T-helper 2 cell (primary cell): ENCODE measurements at regions not wholly inside any gene's neighbourhood (a gene's known extent, or its start where the extent isn't known, plus 50 kb on each side); places are given as distances from the start of the nearest gene placed in this dataset.
"Not testable (repeated sequence)": the region's sequence is repeated elsewhere in the genome, so short reads cannot be mapped to it uniquely, and the experiment has no call there.

Experiments used
- DNase-seq, 5 experiments: peaks; one replicate each; pipeline versions ENCODE4 v3.0.0 to v3.0.0-alpha.2; 2012 to 2022

DNA sequence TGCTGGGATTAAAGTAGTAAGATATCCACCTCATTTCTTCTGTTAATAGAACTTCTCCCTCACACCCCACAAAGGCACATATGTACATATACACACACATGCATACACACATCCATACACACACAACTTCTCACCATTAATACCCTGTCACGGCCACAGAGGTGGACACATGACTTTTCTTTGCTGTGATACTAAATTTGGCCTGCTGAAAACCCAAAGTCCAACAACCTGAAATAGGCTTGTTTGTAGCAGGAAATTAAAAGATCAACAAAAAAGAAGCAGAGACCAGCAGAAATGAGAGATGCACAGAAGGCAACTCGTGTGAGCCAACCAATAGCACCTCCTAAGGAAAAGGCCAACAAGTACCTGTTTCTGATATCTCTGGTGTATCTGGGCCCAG lies 128.7 kb upstream of the PCGF5 start:
- DNase-seq: no peak

DNA sequence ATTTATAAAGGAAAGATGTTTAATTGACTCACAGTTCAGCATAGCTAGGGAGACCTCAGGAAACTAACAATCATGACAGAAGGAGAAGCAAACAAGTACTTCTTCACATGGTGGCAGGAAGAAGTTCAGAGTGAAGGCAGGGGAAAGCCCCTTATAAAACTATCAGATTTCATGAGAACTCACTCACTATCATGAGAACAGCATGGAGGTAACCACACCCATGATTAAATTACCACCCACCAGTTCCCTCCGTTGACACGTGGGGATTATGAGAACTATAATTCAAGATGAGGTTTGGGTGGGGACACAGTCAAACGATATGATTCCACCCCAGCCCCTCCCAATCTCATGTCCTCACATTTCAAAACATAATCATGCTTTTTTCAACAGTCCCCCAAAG lies 124.2 kb upstream of the PCGF5 start:
- DNase-seq: peak in 1 of 5 experiments; percentile 43

DNA sequence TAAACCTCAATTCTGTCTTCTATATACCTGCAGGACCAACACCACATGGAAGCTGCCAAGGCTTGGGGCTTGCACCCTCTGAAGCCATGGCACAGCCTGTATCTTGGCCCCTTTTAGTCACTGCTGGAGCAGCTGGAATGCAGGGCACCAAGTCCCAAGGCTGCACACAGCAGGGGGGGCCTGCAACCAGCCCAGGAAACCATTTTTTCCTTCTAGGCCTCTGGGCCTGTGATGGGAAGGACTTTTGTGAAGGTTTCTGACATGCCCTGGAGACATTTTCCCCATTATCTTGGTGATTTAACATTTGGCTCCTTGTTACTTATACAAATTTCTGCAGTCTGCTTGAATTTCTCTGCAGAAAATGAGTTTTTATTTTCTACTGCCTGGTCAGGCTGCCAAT lies 123.2 kb upstream of the PCGF5 start:
- no peak for DNase-seq

DNA sequence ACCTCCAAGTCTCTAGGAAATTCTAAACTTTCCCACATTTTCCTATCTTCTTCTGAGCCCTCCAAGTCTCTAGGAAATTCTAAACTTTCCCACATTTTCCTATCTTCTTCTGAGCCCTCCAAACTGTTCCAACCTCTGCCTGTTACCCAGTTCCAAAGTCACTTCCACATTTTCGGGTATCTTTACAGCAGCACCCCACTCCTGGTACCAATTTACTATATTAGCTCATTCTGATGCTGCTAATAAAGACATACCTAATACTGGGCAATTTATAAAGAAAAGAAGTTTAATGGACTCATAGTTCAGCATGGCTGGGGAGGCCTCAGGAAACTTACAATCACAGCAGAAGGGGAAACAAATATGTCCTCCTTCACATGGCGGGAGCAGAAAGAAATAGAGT lies 122.4 kb upstream of the PCGF5 start:
- not testable (repeated sequence) for DNase-seq

DNA sequence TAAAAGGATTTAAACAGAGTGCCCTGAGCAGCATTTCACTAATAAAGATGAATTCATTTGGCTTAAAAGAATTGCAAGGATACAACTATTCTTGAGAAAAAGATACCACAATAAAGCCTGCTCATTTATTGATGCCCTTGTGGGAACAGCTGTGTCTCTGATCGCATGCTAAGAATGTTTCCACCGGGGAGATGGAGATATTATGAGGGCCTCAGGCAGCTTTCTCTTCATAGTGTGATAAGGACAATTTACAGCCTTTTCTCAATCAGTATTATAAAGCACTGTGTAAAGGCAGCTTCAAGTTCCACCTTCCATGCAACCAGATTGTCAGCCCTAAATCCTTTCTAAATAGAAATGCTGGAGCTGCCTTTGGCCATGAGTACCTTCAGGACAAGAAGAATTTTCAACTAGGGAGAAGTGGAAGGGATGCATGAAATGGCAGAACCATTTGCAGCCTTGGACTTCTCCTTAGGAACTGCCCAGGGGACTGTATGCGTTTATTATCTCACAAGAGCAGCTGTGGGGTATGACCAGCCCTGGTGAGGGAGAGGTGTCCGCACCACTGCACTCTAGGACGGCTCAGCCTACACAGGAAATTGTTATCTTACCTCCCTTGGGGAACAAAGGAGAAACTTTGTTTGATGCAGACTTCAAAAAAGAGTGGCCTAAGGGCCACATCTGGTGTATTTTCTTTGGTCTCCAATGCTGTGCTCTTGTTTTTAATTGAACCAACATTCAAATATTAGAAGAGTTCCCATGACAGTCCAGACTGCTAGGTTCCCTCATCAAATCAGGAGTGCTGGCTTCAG lies 116.9 kb upstream of the PCGF5 start:
- DNase-seq: peak in 1 of 5 experiments; percentile 14

DNA sequence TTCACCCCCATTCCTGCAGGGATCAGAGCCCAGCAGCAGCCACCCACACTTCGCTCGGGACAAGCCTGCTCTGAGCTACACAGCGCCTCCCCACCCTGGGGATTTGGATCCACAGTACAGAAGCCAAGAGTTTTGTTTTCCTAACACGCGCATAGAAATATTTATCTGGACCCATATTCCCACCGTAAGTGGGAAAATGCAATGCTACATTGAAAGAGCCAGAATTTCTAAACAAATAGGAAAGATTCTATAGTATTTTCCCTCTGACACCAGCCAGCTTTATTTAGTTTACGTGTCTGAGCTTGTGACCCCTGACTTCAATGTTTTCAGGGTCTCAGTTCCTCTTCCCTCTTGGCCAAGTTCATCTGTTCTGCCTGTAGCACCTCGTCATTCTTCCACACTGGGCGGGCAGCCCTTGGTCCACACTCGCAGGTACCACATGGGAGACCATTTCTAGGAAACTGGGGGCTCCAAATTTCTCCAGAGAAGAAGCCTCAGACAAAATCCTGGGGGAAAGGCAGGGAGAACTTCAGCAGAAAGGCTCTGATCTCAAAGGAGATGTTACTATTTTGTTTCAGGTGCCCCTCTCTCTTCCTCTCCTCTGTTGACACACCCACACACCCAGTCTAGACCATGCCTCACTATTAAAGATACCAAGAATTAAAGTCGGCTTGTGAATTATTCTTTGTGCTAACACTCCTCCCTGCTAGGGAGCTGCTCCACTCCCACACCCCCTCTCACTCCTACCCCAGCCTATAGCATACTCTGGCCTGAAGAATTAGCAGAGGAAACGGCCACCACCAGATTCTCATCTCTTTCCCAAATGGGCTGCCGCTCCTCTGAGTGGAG lies 116.0 kb upstream of the PCGF5 start:
- no peak for DNase-seq

DNA sequence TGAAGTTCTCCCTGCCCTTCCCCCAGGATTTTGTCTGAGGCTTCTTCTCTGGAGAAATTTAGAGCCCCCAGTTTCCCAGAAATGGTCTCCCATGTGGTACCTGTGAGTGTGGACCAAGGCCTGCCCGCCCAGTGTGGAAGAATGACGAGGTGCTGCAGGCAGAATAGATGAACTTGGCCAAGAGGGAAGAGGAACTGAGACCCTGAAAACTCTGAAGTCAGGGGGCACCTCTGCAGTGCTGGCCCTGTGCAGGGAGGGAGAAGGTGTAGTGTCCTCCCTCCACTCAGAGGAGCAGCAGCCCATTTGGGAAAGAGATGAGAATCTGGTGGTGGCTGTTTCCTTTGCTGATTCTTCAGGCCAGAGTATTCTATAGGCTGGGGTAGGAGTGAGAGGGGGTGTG lies 115.2 kb upstream of the PCGF5 start:
- no peak for DNase-seq

DNA sequence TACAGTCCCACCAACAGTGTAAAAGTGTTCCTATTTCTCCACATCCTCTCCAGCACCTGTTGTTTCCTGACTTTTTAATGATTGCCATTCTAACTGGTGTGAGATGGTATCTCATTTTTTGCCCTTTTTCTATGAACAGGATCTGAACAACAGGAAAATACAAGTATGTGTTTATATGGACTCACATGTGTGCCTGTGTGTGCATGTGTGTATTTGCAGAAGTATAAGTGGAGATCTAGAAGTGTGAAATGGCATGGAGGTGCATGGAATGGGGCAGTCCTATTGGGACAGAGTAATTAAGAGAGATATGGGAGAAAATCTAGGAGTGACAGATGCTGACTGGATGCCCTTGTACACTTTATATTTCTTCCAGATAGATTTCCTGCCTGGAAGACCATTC lies 111.6 kb upstream of the PCGF5 start:
- no peak for DNase-seq

DNA sequence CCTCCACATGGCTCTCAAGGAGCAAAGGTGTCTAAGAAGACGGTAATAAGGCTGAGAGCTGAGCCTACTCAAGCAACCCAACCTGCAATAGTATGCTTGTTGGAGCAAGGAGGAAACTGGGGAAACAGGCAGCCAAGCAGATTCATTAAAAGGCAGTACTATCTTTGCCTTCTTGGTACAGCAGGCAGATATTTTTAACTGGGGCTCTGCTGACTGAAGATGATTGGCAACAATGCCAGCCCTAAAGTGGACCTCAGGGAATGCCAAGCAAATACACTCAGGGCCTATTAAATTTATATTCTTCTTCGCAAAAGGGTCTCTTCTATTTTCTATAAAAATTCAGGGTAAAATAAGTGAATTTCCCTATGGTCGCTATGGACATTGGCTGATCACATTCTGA lies 109.4 kb upstream of the PCGF5 start:
- DNase-seq: no peak

DNA sequence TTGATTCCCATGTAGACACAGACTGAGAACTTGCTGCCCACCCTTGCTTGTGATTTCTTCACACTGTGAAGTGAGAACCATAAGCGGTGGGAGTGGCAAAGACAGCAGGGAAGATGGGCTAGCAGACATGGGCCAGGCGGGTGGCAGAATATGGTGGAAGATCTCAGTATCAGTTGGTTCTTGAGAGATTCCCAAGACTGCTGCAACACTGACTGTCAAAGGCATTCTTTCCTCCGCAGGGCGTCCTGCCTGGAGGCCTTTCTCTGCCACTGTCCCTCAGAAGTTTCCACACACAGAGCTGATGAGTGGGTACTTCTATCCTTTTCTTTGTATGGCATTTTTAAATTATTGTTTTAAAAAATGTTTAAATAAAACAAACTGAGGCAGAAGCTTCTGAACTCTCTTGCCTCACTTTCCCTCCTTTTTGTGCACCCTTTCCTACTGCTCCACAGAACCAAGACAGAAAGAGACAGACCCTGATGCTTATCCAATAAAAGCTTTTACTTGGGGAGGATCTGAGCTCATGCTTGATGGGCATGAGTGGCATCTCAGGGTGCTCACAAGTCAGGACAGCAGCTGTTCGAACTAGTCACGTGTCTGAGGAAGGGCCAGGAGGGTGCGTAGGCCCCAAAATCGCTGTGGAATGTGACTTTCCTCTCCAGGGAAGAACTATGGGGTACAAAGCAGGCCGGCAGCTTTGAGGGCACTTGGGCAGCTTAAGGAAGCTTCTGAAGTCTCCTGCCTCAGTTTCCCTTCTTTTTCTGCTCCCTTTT lies 104.7 kb upstream of the PCGF5 start:
- DNase-seq: no peak

DNA sequence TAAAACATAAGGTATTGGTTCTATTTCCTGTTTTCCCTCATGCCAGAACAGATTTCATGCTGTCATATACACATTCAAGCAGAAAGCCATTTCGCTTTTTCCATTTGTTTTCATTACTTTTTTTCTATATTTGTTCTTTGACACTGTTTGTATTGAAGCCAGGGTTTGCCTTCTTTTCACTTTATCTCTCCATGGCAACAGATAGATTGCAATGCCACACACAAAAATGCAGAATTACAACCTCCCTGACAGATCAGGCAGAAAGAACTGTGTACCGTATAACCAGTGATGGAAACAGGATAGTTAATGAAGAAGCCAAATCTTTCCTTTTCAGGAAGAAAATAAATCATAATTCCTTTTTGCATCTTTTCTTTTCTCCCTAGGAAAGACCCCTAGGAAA lies 103.0 kb upstream of the PCGF5 start:
- no peak for DNase-seq

DNA sequence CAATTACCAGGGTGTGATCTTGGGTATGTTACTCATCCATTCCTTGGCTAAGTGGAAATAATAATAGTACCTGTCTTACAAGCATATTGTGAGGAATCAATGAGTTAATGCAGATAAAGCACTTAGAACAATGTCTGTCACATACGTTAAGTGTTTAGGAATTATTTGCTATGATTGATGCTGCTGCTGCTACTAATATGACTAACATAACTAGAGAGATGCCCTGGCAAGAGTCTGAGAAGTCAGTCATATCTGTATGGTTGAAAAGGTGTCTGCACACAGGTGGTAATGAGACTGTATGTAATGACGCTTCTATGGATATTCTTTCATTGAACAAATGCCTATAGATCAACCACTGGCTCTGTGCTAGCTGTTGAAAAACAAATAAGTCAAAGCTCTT lies 100.1 kb upstream of the PCGF5 start:
- DNase-seq: no peak

DNA sequence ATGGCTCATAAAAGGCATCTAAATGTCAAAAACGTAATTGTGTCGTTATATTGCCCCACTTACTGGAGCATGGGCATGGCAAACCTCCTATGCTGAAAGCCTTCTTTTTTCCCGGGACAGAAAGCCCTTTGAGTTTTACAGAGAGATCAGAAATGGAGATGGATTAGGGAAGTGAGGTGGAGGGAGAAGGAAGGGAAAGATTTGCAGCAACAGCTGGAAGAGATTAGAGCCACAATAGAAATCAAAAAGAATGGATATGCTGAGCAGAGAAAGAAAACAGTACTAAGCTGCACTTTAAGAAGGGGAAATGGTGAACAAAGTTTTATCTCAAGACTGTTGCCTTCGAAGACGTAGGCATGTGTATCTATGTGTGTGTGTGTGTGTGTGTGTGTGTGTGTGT lies 97.2 kb upstream of the PCGF5 start:
- no peak for DNase-seq

DNA sequence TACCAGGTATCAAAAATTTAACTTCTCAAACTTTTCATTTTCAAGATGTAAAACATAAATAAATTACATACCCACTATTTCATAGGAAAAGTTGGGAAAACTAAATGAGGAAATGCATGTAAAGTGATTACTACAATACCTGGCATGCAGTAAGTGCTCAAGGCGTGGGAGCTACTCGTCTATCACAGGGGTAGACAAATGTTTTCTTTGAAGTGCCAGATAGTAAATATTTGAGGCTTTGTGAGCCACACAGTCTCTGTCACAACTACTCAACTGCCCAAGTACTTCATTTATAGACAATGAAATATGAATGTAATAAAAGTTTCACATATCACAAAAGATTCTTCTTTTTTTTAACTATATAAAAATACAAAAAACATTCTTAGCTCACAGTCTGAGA lies 96.4 kb upstream of the PCGF5 start:
- DNase-seq: no peak

DNA sequence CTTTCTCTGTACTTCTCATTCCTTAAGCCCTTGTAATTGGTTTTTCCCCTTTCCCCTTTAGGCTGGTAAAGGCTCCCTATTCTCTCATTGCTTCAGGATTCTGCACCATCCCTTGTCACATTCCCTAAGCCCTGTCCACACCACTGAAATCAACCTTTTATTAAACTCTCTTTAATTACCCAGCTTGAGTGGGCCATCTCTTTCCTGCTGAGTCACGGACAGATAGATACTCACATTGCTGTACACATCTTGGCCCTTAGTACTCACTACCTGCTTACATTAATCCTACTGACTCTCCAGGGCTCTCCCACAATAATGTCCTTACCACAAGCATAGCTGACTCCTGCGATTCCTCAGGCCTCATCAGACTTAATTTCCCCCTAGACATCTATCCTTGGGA lies 94.0 kb upstream of the PCGF5 start:
- DNase-seq: no peak

DNA sequence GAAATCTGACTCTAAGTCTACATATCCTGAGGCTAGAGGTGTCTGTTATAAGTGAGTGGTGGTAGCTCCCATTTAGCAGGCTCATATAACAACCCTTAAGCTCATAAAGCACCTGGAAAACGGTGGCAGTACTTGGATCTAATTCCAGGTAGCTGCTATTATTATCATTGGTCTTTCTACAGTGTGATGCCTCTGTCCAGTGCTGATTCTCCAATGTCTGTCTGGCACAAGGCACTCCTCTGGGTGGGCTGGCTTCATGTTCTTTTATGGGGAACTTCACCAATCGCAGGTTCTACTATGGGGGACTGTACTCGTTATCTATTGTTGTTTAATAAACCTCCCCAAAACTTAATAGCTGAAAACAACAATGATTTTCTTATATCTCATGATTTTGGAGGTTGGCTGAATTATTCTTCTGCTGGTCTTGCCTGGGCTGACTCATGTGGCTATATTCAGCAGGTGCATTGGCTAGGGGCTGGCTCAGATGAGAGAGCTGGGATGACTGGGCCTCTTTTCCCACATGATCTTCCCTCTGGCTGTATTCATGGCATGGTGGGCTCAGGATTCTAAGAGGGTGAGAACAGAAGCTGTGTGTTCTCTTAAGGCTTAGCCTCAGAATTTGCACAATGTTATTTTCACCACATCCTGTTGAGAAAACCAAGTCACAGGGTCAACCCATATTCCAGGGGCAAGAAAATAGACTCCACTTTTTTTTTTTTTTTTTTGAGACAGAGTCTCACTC lies 93.0 kb upstream of the PCGF5 start:
- DNase-seq: peak in 1 of 5 experiments; percentile 12

DNA sequence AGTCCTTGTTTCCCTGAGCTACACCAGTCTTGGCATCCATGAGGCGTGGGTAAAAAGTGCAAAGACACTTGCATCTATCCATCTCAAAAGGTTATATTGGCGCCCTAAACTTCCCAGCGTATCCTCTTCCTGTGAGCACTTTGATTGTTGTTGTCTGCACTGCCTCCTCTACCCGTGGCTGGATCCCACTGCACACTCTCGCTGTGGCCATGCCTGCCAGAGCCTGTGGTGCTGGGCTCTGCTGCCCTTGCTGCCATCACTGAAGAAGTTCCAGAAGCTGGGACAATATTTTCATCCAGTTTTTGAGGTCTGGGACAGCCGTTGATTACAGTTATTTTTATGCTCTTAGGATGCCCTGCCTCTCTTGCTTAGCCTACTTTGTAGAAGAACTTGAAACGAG lies 85.3 kb upstream of the PCGF5 start:
- DNase-seq: no peak

DNA sequence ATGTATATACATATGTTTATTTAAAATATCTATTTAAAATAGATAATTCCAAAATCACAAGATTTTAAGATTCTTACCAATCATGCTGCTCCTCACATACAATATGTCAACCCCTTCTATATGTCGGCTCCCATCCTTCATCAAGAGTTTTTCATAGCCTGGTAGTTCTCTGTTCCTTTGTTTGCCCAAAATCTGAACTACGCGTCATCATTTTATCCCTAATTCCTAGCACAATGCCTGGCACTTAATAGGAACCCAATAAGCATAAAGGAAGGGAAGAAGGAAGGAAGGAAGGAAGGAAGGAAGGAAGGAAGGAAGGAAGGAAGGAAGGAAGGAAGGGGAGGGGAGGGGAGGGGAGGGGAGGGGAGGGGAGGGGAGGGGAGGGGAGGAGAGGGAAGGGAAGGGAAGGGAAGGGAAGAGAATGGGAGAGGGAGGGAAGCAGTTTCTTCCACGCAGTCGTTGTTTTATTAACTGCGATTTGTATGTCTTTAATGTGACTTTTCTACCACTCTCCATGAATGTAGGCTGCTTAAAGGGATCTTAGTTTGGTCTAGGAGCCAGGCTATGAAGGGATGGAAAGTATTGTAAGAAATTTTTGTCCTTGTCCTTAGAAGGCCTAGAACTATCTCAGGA lies 83.3 kb upstream of the PCGF5 start:
- no peak for DNase-seq

DNA sequence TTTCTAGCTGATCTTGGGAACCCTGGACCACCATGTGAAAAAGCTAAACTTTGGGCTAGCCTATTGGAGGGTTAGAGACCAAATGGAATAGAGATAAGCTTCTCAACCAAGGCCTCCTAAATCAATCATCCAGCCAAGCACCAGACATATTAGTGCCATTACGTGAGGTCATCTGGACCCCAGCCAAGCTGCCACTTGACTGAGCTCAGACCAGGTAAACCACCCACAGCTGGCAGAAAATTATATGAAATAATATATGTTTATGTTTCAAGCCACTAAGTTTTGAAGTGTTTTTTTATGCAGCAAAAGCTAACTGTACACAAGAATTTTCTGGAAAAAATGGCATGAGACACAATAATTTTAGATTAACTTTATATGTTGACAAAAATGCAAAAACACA lies 82.6 kb upstream of the PCGF5 start:
- no peak for DNase-seq

DNA sequence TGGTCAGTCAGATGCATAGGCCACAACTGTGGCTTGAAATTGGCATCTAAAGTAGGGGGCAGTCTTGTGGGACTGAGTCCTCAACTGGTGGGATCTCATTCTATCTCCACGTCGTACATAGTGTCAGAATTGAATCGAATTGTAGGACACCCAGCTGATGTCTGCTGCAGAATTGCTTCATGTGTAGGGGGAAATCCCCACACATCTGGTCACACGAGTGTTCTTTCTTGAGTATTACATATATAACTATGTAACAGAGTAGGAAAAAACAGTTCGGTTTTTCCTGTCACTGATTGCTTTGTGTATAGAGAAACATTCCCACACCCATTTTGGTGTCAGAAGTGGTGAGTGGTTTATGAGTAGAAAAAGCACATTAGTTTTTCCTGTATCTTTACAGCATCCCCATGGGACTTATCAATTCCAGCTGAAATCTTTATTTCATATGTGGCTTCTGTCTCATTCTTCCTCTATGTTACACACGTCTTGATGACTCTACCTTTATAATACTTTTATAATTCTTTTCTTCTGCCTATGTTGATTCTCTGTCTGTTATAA lies 79.4 kb upstream of the PCGF5 start:
- DNase-seq: no peak

DNA sequence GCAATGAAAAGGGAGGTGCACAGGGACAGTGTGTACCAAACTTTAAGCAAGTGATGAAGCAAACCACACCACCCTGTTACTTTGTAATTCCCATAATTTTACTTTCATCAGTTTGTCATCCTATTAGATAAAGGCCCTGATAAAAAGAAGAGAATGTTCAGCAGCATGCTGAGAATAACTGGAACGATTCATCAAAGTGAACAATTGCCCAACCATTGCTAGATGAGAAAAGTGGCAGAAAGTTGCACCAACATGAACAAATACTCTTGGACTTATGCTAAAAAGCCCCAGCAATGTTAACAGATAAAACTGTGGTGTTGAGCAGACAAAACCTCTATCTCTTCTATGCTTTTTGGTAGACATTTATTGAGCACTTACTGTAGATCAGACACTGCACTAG lies 75.5 kb upstream of the PCGF5 start:
- no peak for DNase-seq

DNA sequence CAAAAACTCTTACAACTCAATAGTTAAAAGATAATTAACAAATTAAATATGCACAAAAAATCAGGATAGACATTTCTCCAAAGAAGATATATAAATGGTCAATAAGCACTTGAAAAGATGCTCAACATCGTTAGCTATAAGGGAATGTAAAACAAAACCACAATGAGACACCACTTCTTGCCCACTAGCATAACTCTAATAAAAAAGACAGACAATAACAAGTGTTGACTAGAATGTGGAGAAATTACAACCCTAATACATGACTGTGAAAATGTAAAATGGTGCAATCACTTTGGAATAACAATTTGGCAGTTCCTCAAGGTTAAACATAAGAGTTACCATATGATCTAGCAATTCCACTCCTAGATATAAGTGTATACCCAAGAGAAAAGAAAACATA lies 74.3 kb upstream of the PCGF5 start:
- no peak for DNase-seq
